GM12892 (cell line): ENCODE measurements at regions not wholly inside any gene's neighbourhood (a gene's known extent, or its start where the extent isn't known, plus 50 kb on each side); places are given as distances from the start of the nearest gene placed in this dataset.

Source experiments
- POLR2A ChIP-seq: IDR thresholded peaks from 2 replicates; pipeline ENCODE4 v1.6.1; 2011; ENCODE audit warnings: low read depth, low read length, control low read depth
- POLR2AphosphoS5 ChIP-seq: IDR thresholded peaks from 2 replicates; pipeline ENCODE4 v1.6.1; 2011; ENCODE audit warnings: low read depth, low read length, control low read depth
- TAF1 ChIP-seq: IDR thresholded peaks from 2 replicates; pipeline ENCODE4 v1.6.1; 2011; ENCODE audit warnings: low read depth, mild to moderate bottlenecking, control low read depth, low read length, borderline replicate concordance

DNA sequence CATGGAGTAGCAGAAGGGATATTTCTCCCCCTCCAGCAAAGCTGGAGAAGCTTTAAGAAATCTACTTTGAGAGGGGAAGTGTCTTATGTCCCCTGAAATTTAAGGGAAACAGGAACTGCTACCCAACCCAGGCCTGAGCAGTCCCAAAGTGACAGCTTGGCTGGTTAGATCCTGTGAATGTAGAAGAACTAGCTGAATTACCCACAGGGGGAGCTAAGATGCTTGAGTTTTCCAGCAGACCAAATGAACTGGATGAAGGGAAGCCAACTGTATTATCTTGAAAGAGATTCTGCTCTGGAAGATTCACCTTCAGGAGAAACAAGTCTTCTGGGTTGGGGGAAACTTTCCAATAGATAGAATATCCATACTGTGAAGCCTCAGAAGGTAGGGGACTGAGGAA, 303.3 kb upstream of the MMS22L start:
- TF ChIP-seq POLR2A (no peak), POLR2AphosphoS5 (no peak), TAF1 (no peak)
